GM15510 (cell line): ENCODE measurements at regions not wholly inside any gene's neighbourhood (a gene's known extent, or its start where the extent isn't known, plus 50 kb on each side); places are given as distances from the start of the nearest gene placed in this dataset.

Source experiments
- POLR2A ChIP-seq: IDR thresholded peaks from 3 replicates; pipeline ENCODE4 v1.6.1; 2011; ENCODE audit warnings: borderline replicate concordance; ENCODE audit not compliant: insufficient read length; ENCODE audit errors: extremely low read depth

GRCh38 chr22:49331878-49332277 lies 495.8 kb downstream of the BRD1 start:
- no peak for TF ChIP-seq POLR2A

- TF ChIP-seq POLR2A: no peak
Measured at GRCh38 chr22:49331223-49331815, 496.4 kb downstream of the BRD1 start.

- no peak for TF ChIP-seq POLR2A
Measured at GRCh38 chr22:49330421-49331222, 497.1 kb downstream of the BRD1 start.

DNA sequence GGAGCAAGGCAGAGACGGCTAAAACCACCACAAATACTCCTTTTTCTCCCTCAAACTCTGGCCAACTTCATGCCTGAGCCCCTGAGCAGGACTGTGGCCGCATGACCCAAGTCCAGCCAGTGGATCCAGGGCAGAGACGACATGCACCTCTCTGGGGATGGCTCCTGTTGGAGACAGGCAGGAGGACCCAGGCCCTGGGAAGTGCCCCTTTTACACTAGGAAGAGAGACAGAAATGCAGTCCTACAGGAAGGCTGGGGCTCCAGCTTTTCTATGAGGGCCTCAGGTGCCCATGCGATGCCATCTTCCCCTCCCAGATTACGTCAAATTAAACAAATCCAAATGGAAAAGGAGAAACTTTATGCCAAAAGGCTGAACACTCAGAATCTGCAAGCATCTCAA lies 498.0 kb downstream of the BRD1 start:
- TF ChIP-seq POLR2A: no peak

GRCh38 chr22:49328630-49329405 lies 498.9 kb downstream of the BRD1 start:
- no peak for TF ChIP-seq POLR2A

- no peak for TF ChIP-seq POLR2A
Measured at GRCh38 chr22:49328118-49328475, 499.6 kb downstream of the BRD1 start.

DNA sequence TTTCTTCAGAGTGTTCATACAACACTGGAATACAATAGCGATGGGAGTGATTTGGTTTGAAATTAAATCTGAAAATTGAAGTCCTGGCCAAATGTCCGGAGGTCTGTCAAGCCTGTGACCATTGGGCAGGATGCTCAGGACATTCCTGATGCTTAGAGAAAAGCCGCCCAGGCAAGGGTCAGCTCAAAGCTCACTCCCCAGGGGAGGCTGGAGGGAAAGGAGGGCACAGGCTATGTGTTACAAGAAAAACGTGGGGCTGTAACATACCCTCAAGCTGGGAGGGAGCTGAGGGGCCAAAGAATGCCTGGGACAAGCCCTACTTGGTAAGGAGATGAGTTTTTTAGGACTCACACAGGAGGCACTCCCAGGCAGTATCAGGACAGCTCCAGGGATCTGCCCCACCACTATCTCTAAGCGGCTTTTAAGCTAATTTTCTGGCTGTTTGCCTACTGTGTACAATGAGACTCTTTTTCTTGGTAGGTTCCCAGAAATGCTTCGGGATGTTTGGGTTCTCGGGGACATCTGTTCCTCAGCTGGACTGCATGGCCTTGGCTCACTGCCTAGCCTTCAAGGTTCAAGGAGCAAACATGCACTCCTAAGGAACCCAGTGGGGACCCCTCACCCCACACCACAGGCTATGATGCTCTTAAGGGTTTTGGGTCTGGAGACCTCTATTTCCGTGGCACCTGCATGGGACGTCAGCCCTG lies 500.1 kb downstream of the BRD1 start:
- no peak for TF ChIP-seq POLR2A

DNA sequence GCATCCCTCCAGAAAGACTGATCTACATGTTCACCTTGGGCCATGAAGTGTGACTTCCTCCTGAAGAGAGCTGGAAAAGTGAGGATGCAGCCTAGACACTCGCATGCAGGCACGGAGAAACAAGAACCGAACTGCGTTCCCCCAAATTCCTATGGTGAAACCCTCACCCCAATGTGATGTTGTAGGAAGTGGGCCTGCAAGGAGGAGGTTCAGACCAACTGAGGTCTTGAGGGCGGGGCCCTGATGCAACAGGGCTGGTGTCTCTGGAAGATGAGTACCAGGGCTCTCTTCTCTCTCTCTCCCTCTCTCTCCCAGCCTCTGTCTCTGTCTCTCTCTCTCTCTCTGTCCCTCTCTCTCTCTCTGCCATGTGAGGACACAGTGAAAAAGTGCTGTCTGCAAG lies 501.1 kb downstream of the BRD1 start:
- no peak for TF ChIP-seq POLR2A

GRCh38 chr22:49325531-49326395 lies 501.9 kb downstream of the BRD1 start:
- TF ChIP-seq POLR2A: no peak

DNA sequence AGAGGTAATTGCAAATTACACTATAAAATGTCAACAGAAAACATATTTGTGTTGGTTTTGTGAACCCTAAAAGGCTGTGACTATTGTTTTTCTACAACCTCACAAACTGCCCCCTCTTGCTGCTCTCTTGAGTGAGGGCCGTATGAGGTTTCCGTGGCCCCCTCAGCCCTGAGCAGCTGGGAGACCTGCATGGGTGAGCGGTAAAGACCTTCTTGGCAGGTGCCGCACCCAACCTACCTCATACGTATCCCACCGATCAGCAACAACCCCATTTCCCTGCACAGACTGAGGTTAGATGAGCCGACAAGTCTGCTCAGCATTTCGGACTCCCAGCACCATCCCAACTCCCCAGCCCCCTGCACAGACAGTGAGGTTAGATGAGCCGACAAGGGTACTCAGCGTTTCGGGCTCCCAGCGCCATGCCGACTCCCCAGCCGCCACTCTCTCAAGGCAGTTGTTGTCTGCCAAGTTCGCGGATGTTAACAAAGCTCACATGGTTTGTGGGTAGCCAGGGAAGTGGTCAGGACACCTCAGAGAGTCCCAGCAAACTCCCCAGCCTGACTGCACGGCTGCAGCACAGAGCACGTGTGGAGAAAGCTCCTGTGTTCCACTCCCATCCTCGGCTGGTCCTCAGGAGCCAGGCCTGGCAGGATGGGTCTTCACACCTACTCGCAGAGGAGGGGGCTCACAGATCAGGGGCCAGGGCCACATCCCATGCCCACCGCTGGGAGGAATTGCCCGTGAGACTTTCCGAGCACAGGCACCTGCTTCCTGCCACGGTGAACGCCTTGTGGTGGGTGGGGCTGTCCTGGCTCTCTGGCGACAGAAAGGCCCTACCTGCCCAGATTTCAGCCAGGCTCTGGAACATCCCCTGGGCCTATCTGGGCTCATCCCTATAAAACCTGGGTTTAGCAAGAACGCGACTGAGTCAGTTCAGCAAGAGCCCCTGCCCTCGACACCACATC lies 502.9 kb downstream of the BRD1 start:
- no peak for TF ChIP-seq POLR2A

DNA sequence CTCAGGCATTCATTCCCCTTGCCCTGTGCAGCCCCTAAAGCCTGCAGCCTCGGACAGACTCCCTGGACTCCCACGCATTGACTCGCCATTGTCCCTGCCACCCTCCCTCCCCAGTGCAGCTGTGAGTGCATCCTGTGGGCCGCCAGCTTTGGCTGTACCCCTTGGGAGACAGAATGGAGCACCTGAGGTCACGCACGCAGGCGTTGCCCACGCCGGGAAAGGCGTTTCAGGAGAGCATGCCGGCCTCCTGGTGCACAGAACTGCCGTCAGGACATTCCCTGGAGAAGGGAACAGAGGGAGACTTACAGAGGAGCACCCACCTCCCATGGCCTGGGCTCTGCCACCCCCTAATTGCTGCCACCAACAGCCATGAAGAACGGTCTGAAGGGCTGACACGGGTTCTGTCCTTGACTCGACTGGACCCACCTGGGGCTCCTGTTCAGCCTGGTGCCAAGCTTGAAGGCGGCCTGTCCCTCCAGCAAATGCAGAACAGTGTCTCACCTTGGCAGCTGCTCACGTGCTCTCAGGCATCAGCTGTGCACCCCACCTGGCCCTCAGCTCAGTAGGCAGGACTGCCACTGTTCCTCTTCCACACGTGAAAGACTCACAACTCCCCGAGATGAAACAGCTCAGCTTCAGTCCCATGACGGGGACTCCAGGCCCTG lies 503.8 kb downstream of the BRD1 start:
- TF ChIP-seq POLR2A: no peak

DNA sequence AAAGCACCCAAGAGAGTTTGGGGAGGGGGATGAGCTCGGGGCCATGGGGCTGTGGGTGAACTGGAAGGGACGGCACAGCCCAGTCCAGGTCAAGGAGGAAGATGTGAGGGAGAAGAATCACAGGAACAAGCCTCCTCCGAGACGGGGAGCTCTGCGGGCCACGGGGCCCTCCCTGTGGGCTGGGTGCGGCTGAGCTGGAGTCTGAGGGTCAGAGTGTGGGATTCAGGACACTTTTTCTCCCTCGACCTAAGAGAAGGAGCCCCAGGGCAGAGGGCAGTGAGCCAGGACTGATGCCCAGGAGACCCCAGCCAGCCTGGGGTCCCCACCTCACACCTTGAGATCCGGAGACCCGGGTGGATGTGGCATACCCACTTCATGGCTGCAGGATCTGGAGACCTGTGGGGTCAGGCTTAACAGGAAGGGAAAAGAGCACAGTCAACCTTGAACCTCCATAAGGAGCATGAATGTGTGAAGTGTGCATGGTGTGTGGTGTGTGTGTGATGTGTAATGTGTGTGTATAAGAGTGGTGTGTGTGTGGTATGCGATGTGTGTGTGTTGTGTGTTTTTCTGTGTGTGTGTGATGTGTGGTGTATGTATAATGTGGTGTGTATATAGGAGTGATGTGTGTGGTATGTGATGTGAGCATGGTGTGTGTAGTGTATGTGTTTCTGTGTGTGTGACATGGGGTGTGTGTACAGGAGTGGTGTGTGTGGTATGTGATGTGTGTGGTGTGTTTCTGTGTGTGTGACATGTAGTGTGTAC lies 504.6 kb downstream of the BRD1 start:
- no peak for TF ChIP-seq POLR2A
